ENCODE measurements at regions not wholly inside any gene's neighbourhood (a gene's known extent, or its start where the extent isn't known, plus 50 kb on each side); places are given as distances from the start of the nearest gene placed in this dataset.

GRCh38 chr10:92789067-92789466 lies 59.3 kb upstream of the EXOC6 start:
- Histone ChIP-seq H3K9me3 (ENCODE audit: severe bottlenecking) (no peaks in the 10 kb centered on the region), H3K4me3 (ENCODE audit: severe bottlenecking) (no peak overlapping the region), H3K36me3 (ENCODE audit: low read depth) (no peaks in the 10 kb centered on the region), H3K27ac (ENCODE audit: poor library complexity, severe bottlenecking) (no peak overlapping the region), H3K27me3 (ENCODE audit: insufficient read depth, poor library complexity, severe bottlenecking) (no peaks in the 10 kb centered on the region), H3K4me1 (ENCODE audit: insufficient read depth, poor library complexity, severe bottlenecking) (no peaks in the 10 kb centered on the region)
- DNase-seq (ENCODE audit: low spot score) (no peak), ATAC-seq (ENCODE audit: low read depth) (no peak)
- TF ChIP-seq CTCF (IDR thresholded peaks at IDR 0.05; ENCODE audit: poor library complexity, severe bottlenecking), result no peak

GRCh38 chr10:92789786-92790185 lies 58.5 kb upstream of the EXOC6 start:
- ATAC-seq (ENCODE audit: low read depth) (no peak), DNase-seq (ENCODE audit: low spot score) (no peak)
- H3K4me3 ChIP-seq (ENCODE audit: severe bottlenecking), result no peak overlapping the region
- no peaks in the 10 kb centered on the region for H3K36me3 ChIP-seq (ENCODE audit: low read depth)
- TF ChIP-seq CTCF (IDR thresholded peaks at IDR 0.05; ENCODE audit: poor library complexity, severe bottlenecking), result no peak
- H3K27me3 ChIP-seq (ENCODE audit: insufficient read depth, poor library complexity, severe bottlenecking), result no peaks in the 10 kb centered on the region
- no peaks in the 10 kb centered on the region for H3K4me1 ChIP-seq (ENCODE audit: insufficient read depth, poor library complexity, severe bottlenecking)
- H3K27ac ChIP-seq (ENCODE audit: poor library complexity, severe bottlenecking), result no peak overlapping the region
- no peaks in the 10 kb centered on the region for H3K9me3 ChIP-seq (ENCODE audit: severe bottlenecking)

- H3K4me1 ChIP-seq (ENCODE audit: insufficient read depth, poor library complexity, severe bottlenecking), result no peaks in the 10 kb centered on the region
- DNase-seq (ENCODE audit: low spot score) (no peak), ATAC-seq (ENCODE audit: low read depth) (no peak)
- no peaks in the 10 kb centered on the region for H3K27me3 ChIP-seq (ENCODE audit: insufficient read depth, poor library complexity, severe bottlenecking)
- no peak for TF ChIP-seq CTCF (IDR thresholded peaks at IDR 0.05; ENCODE audit: poor library complexity, severe bottlenecking)
- no peaks in the 10 kb centered on the region for H3K36me3 ChIP-seq (ENCODE audit: low read depth)
- H3K9me3 ChIP-seq (ENCODE audit: severe bottlenecking), result no peaks in the 10 kb centered on the region
- H3K4me3 ChIP-seq (ENCODE audit: severe bottlenecking), result no peak overlapping the region
- H3K27ac ChIP-seq (ENCODE audit: poor library complexity, severe bottlenecking), result no peak overlapping the region
These were observed 57.9 kb upstream of the EXOC6 start for GRCh38 chr10:92790440-92790839.

- ATAC-seq (ENCODE audit: low read depth) (no peak), DNase-seq (ENCODE audit: low spot score) (no peak)
- Histone ChIP-seq H3K4me3 (ENCODE audit: severe bottlenecking) (no peak overlapping the region), H3K9me3 (ENCODE audit: severe bottlenecking) (no peaks in the 10 kb centered on the region), H3K36me3 (ENCODE audit: low read depth) (no peaks in the 10 kb centered on the region), H3K27me3 (ENCODE audit: insufficient read depth, poor library complexity, severe bottlenecking) (no peaks in the 10 kb centered on the region), H3K27ac (ENCODE audit: poor library complexity, severe bottlenecking) (no peak overlapping the region), H3K4me1 (ENCODE audit: insufficient read depth, poor library complexity, severe bottlenecking) (no peaks in the 10 kb centered on the region)
- TF ChIP-seq CTCF (IDR thresholded peaks at IDR 0.05; ENCODE audit: poor library complexity, severe bottlenecking), result no peak
These were observed 55.7 kb upstream of the EXOC6 start for GRCh38 chr10:92792661-92793060.
